Cerebellar nuclear complex (tissue), 1 donor: ENCODE measurements at regions not wholly inside any gene's neighbourhood (a gene's known extent, or its start where the extent isn't known, plus 50 kb on each side); places are given as distances from the start of the nearest gene placed in this dataset.

ENCODE experiments used
- DNase-seq, 2 experiments: peaks; one replicate each; lab custom pipeline; 2025; lab: John Stamatoyannopoulos, UW

- DNase-seq, result no peak
Observed at GRCh38 chr3:25355034-25355885, 72.8 kb upstream of the RARB start.

GRCh38 chr3:25355998-25356397 lies 72.1 kb upstream of the RARB start:
- DNase-seq, result no peak

GRCh38 chr3:25362118-25362517 lies 65.9 kb upstream of the RARB start:
- no peak for DNase-seq

GRCh38 chr3:25365636-25366035 lies 62.4 kb upstream of the RARB start:
- no peak for DNase-seq

- no peak for DNase-seq
Observed at GRCh38 chr3:25367025-25367424, 61.0 kb upstream of the RARB start.

GRCh38 chr3:25372167-25372566 lies 55.9 kb upstream of the RARB start:
- no peak for DNase-seq

- no peak for DNase-seq
Observed at GRCh38 chr3:25376340-25376739, 51.7 kb upstream of the RARB start.

GRCh38 chr3:25377042-25377441 lies 51.0 kb upstream of the RARB start:
- DNase-seq, result no peak
